ENCODE measurements at regions not wholly inside any gene's neighbourhood (a gene's known extent, or its start where the extent isn't known, plus 50 kb on each side); places are given as distances from the start of the nearest gene placed in this dataset.

GRCh38 chr10:130430852-130431704 is 294.9 kb downstream of the GLRX3 start:
- no peak for DNase-seq (ENCODE audit: low spot score)

- no peak for DNase-seq (ENCODE audit: low spot score)
These were observed 296.1 kb downstream of the GLRX3 start for GRCh38 chr10:130432271-130432670.

DNA sequence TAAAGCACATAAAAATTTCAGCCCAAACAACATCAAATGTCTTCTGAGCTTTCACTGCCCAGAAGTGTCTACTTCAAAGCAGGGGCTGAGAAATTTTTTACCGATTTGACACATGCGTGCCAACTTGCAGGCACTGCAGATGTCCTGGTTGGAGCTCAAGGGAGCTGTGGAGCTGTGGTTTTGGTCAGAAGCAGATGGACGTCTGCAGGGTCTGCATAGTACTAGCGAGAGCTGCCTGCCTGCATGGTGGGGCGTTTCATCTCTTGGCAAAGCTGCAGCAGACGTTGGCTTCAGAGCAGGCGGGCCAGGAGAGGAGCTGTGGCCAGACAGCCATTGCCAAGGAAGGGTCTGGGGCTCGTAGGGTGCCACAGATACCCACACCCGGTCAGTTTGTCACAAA is 296.7 kb downstream of the GLRX3 start:
- DNase-seq (ENCODE audit: low spot score) = no peak

DNA sequence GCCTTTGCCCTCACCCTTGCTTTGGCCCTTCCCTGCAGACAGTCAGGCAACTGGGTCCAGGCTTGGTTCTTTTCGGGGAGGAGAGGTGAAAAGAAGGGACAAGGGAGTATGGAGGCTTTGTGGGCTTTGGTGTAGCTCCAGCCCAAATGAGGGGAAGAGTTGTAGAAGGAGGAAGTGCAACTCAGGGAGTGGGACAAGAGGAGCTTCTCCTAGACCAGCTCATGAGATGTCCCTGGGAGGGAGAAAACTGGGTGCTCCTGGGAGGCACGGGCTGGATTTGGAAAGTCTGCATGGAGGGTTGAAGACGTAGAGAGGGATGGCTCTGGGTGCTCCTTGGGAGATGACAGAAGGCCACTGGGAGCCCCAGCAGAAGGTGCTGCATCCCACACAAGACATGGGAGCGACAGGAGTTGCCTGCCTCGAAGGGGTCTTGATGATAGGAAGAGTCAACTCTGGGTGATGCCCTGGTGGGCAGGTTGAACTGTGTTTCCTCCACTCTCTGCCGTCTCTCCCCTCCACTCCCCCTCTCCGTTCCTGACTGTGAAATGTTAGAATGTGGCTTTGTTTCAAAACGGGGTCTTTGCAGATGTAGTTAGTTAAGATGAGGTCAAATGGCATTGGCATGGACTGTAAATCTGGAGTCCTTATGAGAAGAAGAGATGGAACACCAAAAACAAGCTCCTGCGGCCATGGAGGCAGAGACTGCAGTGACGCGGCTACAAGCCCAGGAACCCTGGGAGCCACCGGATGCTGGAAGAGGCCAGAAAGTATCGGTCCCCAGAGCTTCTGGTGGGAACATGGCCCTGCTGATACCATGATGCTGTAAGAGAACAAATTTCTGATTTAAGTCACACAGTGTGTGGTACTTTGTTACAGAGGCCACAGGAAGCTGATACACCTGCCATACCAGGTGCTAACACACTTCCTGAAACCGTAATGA is 298.5 kb downstream of the GLRX3 start:
- no peak for DNase-seq (ENCODE audit: low spot score)

- no peak for DNase-seq (ENCODE audit: low spot score)
These were observed 299.8 kb downstream of the GLRX3 start for GRCh38 chr10:130435961-130436360.

- no peak for DNase-seq (ENCODE audit: low spot score)
These were observed 302.7 kb downstream of the GLRX3 start for GRCh38 chr10:130438861-130439260.

GRCh38 chr10:130439766-130440165 is 303.6 kb downstream of the GLRX3 start:
- no peak for DNase-seq (ENCODE audit: low spot score)

DNA sequence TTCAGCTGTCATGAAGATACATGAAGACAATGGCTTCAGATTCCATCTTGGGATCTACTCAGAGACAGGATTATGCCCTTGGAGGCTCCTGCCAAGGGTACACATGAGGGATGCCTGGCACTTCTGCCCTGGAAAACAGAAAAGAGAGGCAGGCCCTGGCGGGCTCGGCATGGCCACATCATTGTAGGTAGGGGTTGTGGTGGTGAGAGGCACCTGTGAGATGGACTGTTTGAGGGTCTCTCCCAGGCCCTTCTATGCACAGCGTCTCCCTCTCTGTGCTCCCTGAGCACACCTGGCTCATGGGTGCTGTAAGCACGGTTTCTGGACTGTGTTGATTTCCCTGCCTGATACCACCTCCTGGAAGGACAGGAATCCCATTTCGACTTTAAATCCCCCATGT is 304.3 kb downstream of the GLRX3 start:
- DNase-seq (ENCODE audit: low spot score) = no peak

GRCh38 chr10:130440971-130441370 is 304.8 kb downstream of the GLRX3 start:
- DNase-seq (ENCODE audit: low spot score) = no peak

- no peak for DNase-seq (ENCODE audit: low spot score)
These were observed 306.9 kb downstream of the GLRX3 start for GRCh38 chr10:130443066-130443465.

GRCh38 chr10:130453036-130453720 is 317.0 kb downstream of the GLRX3 start:
- DNase-seq (ENCODE audit: low spot score) = no peak

DNA sequence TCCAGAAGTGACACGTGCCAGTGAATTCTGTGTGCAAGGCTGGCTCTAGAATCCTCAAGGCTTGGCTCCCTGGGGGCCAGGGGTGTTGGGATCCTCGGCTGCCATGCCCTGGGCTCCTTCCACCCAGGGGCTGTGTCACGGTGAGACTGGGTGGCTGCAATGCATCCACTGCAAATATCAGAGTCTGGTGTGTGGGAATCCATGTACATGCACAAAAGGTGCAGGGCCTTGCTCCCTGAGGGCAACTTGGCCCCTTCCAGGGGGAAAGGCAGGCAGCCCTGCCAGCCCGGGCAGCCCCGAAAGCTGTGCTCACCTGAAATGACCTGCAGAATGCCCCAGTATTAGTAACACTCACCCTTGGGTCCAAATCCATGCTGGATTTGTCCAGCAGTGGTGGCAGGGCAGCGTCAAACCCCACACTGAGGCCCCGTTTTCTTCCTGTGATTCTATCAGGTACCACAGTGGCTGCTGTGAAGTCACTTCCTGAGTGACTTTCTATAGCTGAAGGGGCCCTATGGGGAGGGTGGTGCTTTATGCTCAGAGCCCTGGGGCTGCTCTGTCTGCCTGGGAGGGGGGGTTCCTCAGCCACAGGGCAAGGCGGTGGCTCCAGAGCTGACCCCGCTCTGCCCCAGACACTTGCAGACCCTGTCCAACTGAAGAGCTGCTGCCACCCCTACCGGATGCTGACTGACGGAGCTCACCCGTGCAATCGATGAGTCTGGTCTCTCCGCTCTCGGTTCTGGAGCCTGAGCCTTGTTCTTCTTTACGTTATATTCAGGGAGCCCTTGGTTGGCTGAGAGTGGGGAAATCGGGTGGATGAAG is 317.7 kb downstream of the GLRX3 start:
- DNase-seq (ENCODE audit: low spot score) = no peak

DNA sequence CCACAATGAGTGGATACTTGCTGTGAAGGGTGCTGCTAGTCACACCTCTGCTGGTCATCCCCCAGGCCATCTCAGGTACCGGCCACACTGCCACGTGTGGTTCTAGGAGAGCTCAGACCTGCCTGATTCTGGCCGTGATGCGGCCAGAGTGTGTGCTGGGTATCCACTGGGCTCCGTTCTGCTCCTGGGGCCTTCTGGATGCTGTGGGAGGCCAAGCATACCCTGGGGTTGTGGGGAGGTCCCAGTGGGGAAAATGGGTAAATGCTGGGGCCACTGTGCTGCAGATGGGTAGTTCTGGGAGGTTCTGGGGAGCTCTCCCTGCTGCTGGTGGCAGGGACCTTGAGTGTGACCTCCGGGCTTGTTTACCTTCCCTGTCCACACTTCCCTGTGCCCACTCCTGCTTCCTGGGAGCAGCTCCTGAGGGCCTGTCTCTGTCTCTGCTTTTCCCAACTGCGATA is 318.4 kb downstream of the GLRX3 start:
- DNase-seq (ENCODE audit: low spot score) = no peak

- no peak for DNase-seq (ENCODE audit: low spot score)
These were observed 319.0 kb downstream of the GLRX3 start for GRCh38 chr10:130455111-130455695.

DNA sequence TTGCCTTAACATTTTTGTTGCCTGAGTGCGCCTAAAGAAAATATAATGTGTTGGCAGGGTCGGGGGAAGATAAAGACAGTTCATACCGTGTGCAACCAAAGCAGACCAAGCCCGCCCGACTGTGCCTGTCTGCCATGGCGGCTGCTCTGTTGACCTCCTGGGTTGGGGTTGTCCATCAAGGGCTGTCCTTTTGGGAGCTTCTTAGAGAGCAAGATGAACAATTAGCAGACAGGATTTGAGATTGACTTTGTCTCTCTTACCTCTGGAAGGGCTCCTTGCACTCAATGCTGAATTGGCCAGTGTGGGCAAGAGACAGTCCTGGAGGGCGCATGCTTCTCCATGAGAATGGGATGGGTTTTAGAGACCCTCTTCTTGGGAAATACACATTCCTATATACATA is 319.6 kb downstream of the GLRX3 start:
- DNase-seq (ENCODE audit: low spot score) = no peak

DNA sequence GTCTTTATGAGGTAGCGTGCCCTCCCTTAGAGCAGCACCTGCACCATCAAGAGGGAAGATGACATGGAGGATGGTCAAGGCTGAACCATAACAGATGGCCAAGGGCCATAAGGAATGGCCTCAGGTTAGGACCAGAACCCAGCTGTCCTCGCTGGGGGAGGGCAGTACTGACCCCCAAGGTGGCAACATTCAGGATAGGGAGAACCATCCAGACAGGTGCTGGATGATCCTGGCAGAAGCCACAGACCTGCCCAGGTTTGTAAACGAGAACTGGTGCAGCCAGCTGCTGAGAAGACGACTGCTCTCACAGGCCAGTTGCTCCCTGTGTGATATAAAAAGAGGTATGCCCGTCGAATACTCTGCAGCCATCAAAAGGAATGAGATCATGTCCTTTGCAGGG is 320.4 kb downstream of the GLRX3 start:
- DNase-seq (ENCODE audit: low spot score) = no peak

DNA sequence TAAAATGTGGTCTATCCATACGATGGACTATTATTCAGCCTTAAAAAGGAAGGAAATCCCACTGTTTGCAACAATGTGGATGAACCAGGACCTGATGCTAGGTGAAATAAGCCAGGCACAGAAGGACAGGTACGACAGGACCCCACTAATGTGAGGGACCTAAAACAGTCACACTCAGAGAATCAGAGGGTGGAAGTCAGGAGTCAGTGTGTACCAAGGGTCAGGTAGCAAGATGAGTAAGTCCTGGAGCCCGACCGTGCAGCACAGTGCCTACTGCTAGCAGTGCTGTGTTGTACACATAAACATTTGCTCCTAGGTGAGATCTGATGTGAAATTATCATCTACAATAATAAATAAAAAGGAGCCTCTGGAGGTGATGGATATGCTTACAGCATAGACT is 322.3 kb downstream of the GLRX3 start:
- DNase-seq (ENCODE audit: low spot score) = no peak

DNA sequence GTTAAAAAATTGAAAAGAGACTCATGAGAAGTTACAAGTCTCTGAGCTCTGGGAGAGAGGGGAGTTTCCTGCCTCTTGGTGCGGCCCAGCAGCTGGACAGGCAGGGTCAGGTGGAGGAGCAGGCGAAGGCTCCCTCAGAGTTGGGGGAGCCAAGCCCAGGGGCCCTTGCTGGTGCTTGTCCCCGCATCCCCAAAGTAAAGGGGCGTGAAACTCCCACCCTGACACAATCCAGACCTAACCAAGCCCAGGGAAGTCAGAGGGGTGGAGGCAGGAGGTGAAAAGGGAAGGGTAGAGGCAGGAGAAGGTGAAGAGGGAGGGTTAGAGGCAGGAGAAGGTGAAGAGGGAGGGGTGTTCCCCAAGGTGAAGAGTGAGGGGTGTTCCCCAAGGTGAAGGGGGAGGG is 322.8 kb downstream of the GLRX3 start:
- DNase-seq (ENCODE audit: low spot score) = peak; percentile 15

- DNase-seq (ENCODE audit: low spot score) = no peak
These were observed 323.8 kb downstream of the GLRX3 start for GRCh38 chr10:130459851-130460490.

DNA sequence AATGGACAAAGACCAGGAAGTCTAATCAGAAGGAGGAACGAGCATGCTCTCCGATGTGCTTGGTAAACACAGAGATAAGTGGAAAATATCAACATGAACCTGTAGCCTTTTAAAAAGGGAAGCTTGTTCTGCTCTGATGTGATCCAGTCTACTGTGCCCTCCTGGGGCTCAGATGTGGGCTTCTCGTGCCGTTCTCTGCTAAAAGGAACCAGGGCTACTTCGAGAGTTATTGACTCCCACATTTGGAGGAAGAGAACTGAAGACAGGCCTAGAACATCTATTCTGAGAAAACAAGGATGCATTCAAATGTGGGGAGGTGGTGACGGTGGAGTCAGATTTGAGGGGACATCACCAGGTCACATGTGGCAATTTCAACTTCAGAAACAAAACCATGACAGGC is 325.4 kb downstream of the GLRX3 start:
- peak; percentile 19 for DNase-seq (ENCODE audit: low spot score)

All from ecto neural progenitor cell (in vitro differentiated cells).